Karpas-422 (cell line): ENCODE measurements at regions not wholly inside any gene's neighbourhood (a gene's known extent, or its start where the extent isn't known, plus 50 kb on each side); places are given as distances from the start of the nearest gene placed in this dataset.

Experiments used
- DNase-seq: peaks from one replicate; pipeline ENCODE4 v3.0.0-alpha.2; 2015
- H2AFZ ChIP-seq: fragments of 200-600 bp; sonication (generic); 2 replicates; pipeline ENCODE4 v1.6.1; 2014; ENCODE audit warnings: antibody characterized with exemption, low read length, mixed read lengths
- H3K27ac ChIP-seq: fragments of 200-600 bp; sonication (generic); 2 replicates; pipeline ENCODE4 v1.5.1; 2014; ENCODE audit warnings: mild to moderate bottlenecking, low read length, moderate library complexity
- H3K27me3 ChIP-seq: fragments of 200-600 bp; sonication (generic); 2 replicates; pipeline ENCODE4 v1.6.1; 2014; ENCODE audit warnings: low read length, mixed read lengths
- H3K36me3 ChIP-seq: fragments of 200-600 bp; sonication (generic); 2 replicates; pipeline ENCODE4 v1.6.1; 2014; ENCODE audit warnings: low read length, mixed read lengths; ENCODE audit not compliant: insufficient read depth
- H3K4me1 ChIP-seq: fragments of 200-600 bp; sonication (generic); 2 replicates; pipeline ENCODE4 v1.6.1; 2014; ENCODE audit warnings: mild to moderate bottlenecking, low read length, mixed read lengths
- H3K4me2 ChIP-seq: fragments of 200-600 bp; sonication (generic); 2 replicates; pipeline ENCODE4 v1.6.1; 2014; ENCODE audit warnings: low read length, low read depth, mild to moderate bottlenecking; ENCODE audit not compliant: poor library complexity, severe bottlenecking
- H3K4me3 ChIP-seq: fragments of 200-600 bp; sonication (generic); 2 replicates; pipeline ENCODE4 v1.5.1; 2014; ENCODE audit warnings: mild to moderate bottlenecking, antibody characterized with exemption, low read length, mixed read lengths
- H3K79me2 ChIP-seq: fragments of 200-600 bp; sonication (generic); 2 replicates; pipeline ENCODE4 v1.6.1; 2014; ENCODE audit warnings: mild to moderate bottlenecking, low read length, mixed read lengths
- H3K9ac ChIP-seq: fragments of 200-600 bp; sonication (generic); 2 replicates; pipeline ENCODE4 v1.6.0; 2014; ENCODE audit warnings: low read length
- H3K9me2 ChIP-seq: fragments of 200-600 bp; sonication (generic), shearing (Covaris generic); replicated peaks from 2 replicates; pipeline ENCODE4 v1.6.0; 2014; ENCODE audit warnings: mild to moderate bottlenecking, low read length, moderate library complexity; ENCODE audit not compliant: insufficient read depth
- H3K9me3 ChIP-seq: fragments of 300-700, 200-600 bp; sonication (generic); 2 replicates; pipeline ENCODE4 v1.6.1; 2014; ENCODE audit warnings: low read length, mixed read lengths
- H4K20me1 ChIP-seq: fragments of 200-600 bp; sonication (generic); 2 replicates; pipeline ENCODE4 v1.6.1; 2014; ENCODE audit warnings: mild to moderate bottlenecking, antibody characterized with exemption, low read length, low read depth; ENCODE audit not compliant: insufficient read depth

- Histone ChIP-seq H3K36me3 (no peaks in the 10 kb centered on the region), H3K79me2 (no peaks in the 10 kb centered on the region), H3K27ac (no peak overlapping the region), H3K9ac (no peak overlapping the region), H3K4me1 (no peaks in the 10 kb centered on the region), H3K9me3 (peaks cover 23% of the 10 kb centered on the region), H3K4me3 (no peak overlapping the region), H3K4me2 (no peak overlapping the region), H3K27me3 (no peaks in the 10 kb centered on the region), H4K20me1 (no peaks in the 10 kb centered on the region), H2AFZ (no peak overlapping the region), H3K9me2 (no peaks in the 10 kb centered on the region)
- DNase-seq = no peak
Observed at GRCh38 chr20:7748624-7749023, 191.6 kb downstream of the HAO1 start.

DNA sequence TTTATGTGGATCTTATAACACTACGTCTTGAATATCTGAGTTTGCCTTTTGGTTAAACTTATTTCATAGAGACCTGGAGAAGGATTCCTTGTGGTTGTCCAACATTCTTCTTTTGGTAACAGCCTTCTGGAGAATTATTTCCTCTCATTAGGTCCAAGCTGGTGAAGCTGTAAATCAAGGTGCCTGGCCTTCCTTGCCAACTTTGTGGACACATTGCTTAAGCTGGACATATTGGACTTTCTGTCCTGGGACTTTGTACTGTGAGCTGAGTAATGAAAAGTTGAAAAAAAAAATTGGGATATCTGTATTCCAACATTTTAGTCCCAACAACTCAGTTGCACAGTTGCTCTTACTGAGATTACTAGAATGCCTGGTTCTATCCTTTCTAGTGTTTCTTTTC, 186.2 kb downstream of the HAO1 start:
- no peaks in the 10 kb centered on the region for H3K79me2 ChIP-seq
- no peak overlapping the region for H3K4me3 ChIP-seq
- no peaks in the 10 kb centered on the region for H4K20me1 ChIP-seq
- H3K27me3 ChIP-seq = no peaks in the 10 kb centered on the region
- no peaks in the 10 kb centered on the region for H3K36me3 ChIP-seq
- DNase-seq = no peak
- peaks cover 14% of the 10 kb centered on the region for H3K9me3 ChIP-seq
- H3K4me1 ChIP-seq = no peaks in the 10 kb centered on the region
- H3K9me2 ChIP-seq = no peaks in the 10 kb centered on the region
- no peak overlapping the region for H3K27ac ChIP-seq
- H3K9ac ChIP-seq = no peak overlapping the region
- H3K4me2 ChIP-seq = no peak overlapping the region
- H2AFZ ChIP-seq = no peak overlapping the region

DNA sequence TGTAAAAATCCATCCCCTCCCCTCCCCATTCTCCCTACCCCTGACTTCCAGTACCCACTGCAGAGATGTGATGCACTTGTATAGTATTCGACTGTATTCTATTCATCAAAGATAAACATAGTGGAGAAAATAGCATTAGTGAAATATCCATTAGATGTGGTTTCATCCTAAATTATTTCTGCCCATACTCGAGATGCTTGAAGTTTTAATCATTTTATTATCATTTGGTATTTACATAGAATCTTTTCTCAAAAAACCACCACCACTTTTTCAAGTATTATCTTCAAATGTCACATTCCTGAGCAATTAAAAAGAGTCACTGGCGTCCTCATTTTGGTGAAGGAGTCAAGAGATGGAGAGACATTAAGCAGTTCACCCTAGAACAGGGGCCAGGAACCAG, 181.9 kb downstream of the HAO1 start:
- Histone ChIP-seq H3K79me2 (no peaks in the 10 kb centered on the region), H2AFZ (no peak overlapping the region), H3K36me3 (no peaks in the 10 kb centered on the region), H3K9me2 (no peaks in the 10 kb centered on the region), H3K4me3 (no peak overlapping the region), H3K4me1 (no peaks in the 10 kb centered on the region), H3K27me3 (no peaks in the 10 kb centered on the region), H3K4me2 (no peak overlapping the region), H3K9me3 (peaks cover 11% of the 10 kb centered on the region), H3K27ac (no peak overlapping the region), H3K9ac (no peak overlapping the region), H4K20me1 (no peaks in the 10 kb centered on the region)
- no peak for DNase-seq

DNA sequence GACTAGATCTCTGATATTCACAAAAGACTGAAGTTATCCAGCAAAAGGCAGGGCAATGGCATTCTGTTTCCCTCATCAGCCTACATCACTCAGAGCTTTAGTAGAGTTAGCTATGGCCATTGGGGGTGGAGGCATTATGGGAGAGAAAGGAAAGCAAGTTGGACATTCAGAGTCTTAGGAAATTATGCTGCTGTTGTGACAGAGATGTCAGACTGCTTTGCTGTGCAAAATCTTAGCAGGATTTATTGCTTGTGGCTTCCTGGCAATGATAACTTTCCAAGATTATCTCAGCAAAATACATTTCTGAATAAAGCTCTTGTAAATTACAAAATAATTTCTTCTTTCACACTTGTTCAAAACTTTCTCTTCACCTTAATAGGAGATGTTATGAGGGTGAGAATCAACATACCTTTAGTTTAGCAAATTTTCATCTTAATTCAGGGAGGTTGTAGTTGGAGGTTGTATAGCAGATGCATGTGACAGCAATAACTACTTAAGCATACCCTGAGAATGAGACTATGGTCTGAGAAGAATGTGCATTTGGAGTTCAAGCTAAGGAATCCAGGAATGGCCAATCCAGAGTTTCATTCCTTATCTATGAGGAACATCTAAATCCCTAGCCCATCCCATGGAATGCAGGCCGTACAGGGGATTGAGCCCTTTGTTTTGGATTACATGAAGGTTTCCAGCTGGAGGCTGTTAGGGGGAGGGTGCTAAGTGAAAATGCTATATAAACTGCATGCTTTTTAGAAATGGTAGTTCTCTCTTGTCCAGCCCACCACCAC, 179.8 kb downstream of the HAO1 start:
- H4K20me1 ChIP-seq = no peaks in the 10 kb centered on the region
- no peaks in the 10 kb centered on the region for H3K27me3 ChIP-seq
- peaks cover 15% of the 10 kb centered on the region for H3K9me3 ChIP-seq

DNA sequence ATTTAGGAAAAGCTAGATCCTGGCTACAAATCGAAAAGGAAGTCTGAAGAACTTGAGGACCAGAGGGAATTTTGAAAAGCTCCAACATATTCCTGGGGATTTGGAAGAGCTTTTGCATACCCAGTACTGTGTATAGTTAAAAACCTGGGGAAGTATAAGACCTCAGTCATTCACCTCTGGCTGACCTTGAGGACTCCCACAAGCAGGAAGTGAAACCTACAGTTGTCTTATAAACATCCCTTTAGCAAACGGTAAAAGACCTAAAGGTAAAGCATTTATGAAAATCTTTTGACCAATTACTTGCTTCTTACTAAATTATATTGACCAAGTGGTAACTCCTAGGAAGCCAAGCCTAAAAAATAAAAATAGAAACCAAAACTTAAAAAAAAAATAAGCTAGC, 175.0 kb downstream of the HAO1 start:
- no peaks in the 10 kb centered on the region for H3K27me3 ChIP-seq
- no peak overlapping the region for H3K9ac ChIP-seq
- no peaks in the 10 kb centered on the region for H3K36me3 ChIP-seq
- H3K4me3 ChIP-seq = no peak overlapping the region
- no peaks in the 10 kb centered on the region for H3K79me2 ChIP-seq
- H2AFZ ChIP-seq = no peak overlapping the region
- no peaks in the 10 kb centered on the region for H3K9me2 ChIP-seq
- no peak overlapping the region for H3K27ac ChIP-seq
- no peaks in the 10 kb centered on the region for H4K20me1 ChIP-seq
- H3K4me1 ChIP-seq = no peaks in the 10 kb centered on the region
- peaks cover 18% of the 10 kb centered on the region for H3K9me3 ChIP-seq
- H3K4me2 ChIP-seq = no peak overlapping the region
- DNase-seq = peak; percentile 42

More for the DNA sequence above, 179.8 kb downstream of the HAO1 start:
- H3K4me3 ChIP-seq = no peak overlapping the region
- no peaks in the 10 kb centered on the region for H3K79me2 ChIP-seq
- H3K4me2 ChIP-seq = no peak overlapping the region
- no peaks in the 10 kb centered on the region for H3K9me2 ChIP-seq
- H3K4me1 ChIP-seq = no peaks in the 10 kb centered on the region
- H3K27ac ChIP-seq = no peak overlapping the region
- H3K36me3 ChIP-seq = no peaks in the 10 kb centered on the region
- H3K9ac ChIP-seq = no peak overlapping the region
- H2AFZ ChIP-seq = no peak overlapping the region
- no peak for DNase-seq

- H3K9ac ChIP-seq = no peak overlapping the region
- H3K9me3 ChIP-seq = peaks cover 28% of the 10 kb centered on the region
- no peaks in the 10 kb centered on the region for H3K9me2 ChIP-seq
- DNase-seq = no peak
- H3K27ac ChIP-seq = no peak overlapping the region
- no peaks in the 10 kb centered on the region for H3K36me3 ChIP-seq
- no peak overlapping the region for H2AFZ ChIP-seq
- no peak overlapping the region for H3K4me2 ChIP-seq
- H4K20me1 ChIP-seq = no peaks in the 10 kb centered on the region
- H3K79me2 ChIP-seq = no peaks in the 10 kb centered on the region
- H3K4me1 ChIP-seq = no peaks in the 10 kb centered on the region
- H3K4me3 ChIP-seq = no peak overlapping the region
- H3K27me3 ChIP-seq = no peaks in the 10 kb centered on the region
Observed at GRCh38 chr20:7770046-7770445, 170.2 kb downstream of the HAO1 start.

DNA sequence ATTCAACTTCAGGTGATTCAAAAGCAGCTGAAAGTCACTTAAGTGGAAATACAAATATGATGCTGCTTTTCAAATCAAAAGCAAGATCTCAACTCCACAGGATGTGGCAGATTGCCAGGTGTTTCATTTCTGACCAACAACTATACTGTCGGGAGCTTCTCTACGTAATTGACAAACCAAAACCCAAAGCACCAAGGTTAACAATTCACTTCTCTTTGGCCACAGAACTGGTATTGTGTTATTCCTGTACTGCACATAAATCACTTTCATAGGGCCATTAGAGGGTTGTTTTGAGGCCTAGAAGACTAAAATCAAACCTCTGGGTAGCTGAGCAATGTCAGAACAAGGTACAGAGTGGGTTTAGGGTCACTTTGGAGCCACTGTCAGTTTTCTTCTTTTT, 169.7 kb downstream of the HAO1 start:
- Histone ChIP-seq H2AFZ (no peak overlapping the region), H3K27ac (no peak overlapping the region), H3K79me2 (no peaks in the 10 kb centered on the region), H3K9ac (no peak overlapping the region), H3K27me3 (no peaks in the 10 kb centered on the region), H3K9me3 (peaks cover 25% of the 10 kb centered on the region), H3K4me2 (no peak overlapping the region), H4K20me1 (no peaks in the 10 kb centered on the region), H3K9me2 (no peaks in the 10 kb centered on the region), H3K4me3 (no peak overlapping the region), H3K4me1 (no peaks in the 10 kb centered on the region), H3K36me3 (no peaks in the 10 kb centered on the region)
- DNase-seq = no peak

DNA sequence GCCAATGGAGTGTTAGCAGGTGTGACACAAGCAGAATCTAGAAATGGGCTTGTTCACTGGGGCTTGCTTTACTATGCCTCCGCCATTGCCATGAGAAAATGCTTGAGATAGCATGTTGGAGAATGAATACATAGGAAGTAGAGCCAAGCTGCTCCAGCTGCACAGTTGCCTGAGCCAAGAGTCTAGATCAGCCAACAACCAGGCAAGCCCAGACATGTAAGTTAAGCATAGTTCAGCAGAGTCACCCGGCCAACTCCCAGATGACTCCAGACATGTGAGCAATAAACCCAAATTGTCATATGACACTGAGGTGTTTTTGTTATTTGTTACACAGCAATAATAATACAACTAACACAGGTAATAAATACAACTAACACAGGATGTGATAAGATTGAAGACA, 167.9 kb downstream of the HAO1 start:
- no peak for DNase-seq
- Histone ChIP-seq H3K9me3 (peaks cover 22% of the 10 kb centered on the region), H3K9me2 (no peaks in the 10 kb centered on the region), H3K79me2 (no peaks in the 10 kb centered on the region), H3K4me2 (no peak overlapping the region), H3K36me3 (no peaks in the 10 kb centered on the region), H3K27me3 (no peaks in the 10 kb centered on the region), H3K9ac (no peak overlapping the region), H3K4me1 (no peaks in the 10 kb centered on the region), H3K27ac (no peak overlapping the region), H3K4me3 (no peak overlapping the region), H2AFZ (no peak overlapping the region), H4K20me1 (no peaks in the 10 kb centered on the region)
